ENCODE measurements at regions not wholly inside any gene's neighbourhood (a gene's known extent, or its start where the extent isn't known, plus 50 kb on each side); places are given as distances from the start of the nearest gene placed in this dataset.

DNA sequence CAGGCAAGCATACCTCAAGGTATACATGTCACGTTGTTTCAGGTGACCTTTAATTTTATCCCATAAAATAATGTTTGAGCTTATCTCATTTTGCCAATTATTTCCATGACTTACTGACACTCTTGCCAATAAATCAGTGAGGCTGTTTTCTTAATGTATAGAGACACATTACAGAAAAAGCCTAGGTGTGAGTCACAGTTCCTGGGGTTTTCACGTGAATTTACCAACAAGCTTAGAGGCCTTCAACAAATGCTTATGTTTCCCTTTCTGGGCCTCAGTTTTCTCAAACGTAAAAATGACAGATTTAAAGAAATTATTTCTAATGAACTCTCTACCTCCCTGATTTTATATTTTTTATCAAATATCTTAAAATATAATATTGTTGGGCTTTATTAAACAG is 517.5 kb upstream of the SPHKAP start:
- ChIA-PET CTCF (no interaction called here), POLR2A (no interaction called here)
- DNase-seq (ENCODE audit: low read depth, low spot score) (no peak), FAIRE-seq (no peak)
- H3K9ac ChIP-seq (replicated peaks; ENCODE audit: extremely low read depth, insufficient read depth, low read length) = no peak overlapping the region
- H3K4me1 ChIP-seq (ENCODE audit: control insufficient read depth, extremely low read depth, insufficient read depth, low read length) = no peaks in the 10 kb centered on the region
- H3K27me3 ChIP-seq (ENCODE audit: control insufficient read depth in 2 of 2, insufficient read depth in 2 of 2, low read length in 2 of 2) = no peaks in the 10 kb centered on the region
- dilution Hi-C loops (cut with MboI; ENCODE audit: extremely low pct_ligation_motif_present, low sequenced_read_pairs) = no loop called here
- TF ChIP-seq, protein P1, sequence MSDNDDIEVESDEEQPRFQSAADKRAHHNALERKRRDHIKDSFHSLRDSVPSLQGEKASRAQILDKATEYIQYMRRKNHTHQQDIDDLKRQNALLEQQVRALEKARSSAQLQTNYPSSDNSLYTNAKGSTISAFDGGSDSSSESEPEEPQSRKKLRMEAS (IDR thresholded peaks at IDR 0.05; ENCODE audit: insufficient read depth, insufficient read length) = no peak
- no peak for TF ChIP-seq MYC (IDR thresholded peaks at IDR 0.05; ENCODE audit: low read depth, low read length)
- no peak for TF ChIP-seq POLR2A (IDR thresholded peaks at IDR 0.05; ENCODE audit: low read depth, low read length)
- no peak for TF ChIP-seq FOS (IDR thresholded peaks at IDR 0.05; ENCODE audit: borderline replicate concordance, insufficient read depth, low read length)
- TF ChIP-seq GATA2 (IDR thresholded peaks at IDR 0.05; ENCODE audit: insufficient read depth, insufficient read length, low read depth, low read length) = no peak
- TF ChIP-seq POLR2AphosphoS5 (IDR thresholded peaks at IDR 0.05; ENCODE audit: insufficient read depth, low read depth, low read length) = no peak
- no peak for TF ChIP-seq CTCF (IDR thresholded peaks at IDR 0.05; ENCODE audit: extremely low read depth in 1 of 2, insufficient read depth in 1 of 2, low read depth in 1 of 2, low read length in 2 of 2)
- no peak for TF ChIP-seq JUN (IDR thresholded peaks at IDR 0.05; ENCODE audit: borderline replicate concordance, insufficient read depth, insufficient read length, low read depth)
- TF ChIP-seq EZH2 (IDR thresholded peaks at IDR 0.05; ENCODE audit: borderline replicate concordance, low read depth, low read length, severe bottlenecking) = no peak
- no peaks in the 10 kb centered on the region for H3K36me3 ChIP-seq (ENCODE audit: control insufficient read depth in 2 of 2, extremely low read depth in 1 of 2, insufficient read depth in 2 of 2, low read length in 2 of 2)
- H2AFZ ChIP-seq (ENCODE audit: low read depth, low read length) = no peak overlapping the region
- H3K9me1 ChIP-seq (replicated peaks; ENCODE audit: control insufficient read depth, extremely low read depth, insufficient read depth, low read length) = no peaks in the 10 kb centered on the region
- no peak overlapping the region for H3K4me2 ChIP-seq (ENCODE audit: insufficient read depth, low read length)
- no peak overlapping the region for H3K27ac ChIP-seq (ENCODE audit: insufficient read depth, low read depth, low read length)
- no peak overlapping the region for H3K4me3 ChIP-seq (replicated peaks in 1 of 3; ENCODE audit: insufficient read depth in 1 of 3, low read depth in 1 of 3, low read length in 3 of 3)
- no peaks in the 10 kb centered on the region for H4K20me1 ChIP-seq (replicated peaks; ENCODE audit: control insufficient read depth, extremely low read depth, insufficient read depth, low read length)
- no peaks in the 10 kb centered on the region for H3K79me2 ChIP-seq (ENCODE audit: control insufficient read depth, insufficient read depth, low read length)
- BruUV-seq (replicated peaks) = no TSS peak
- H3K9me3 ChIP-seq (replicated peaks; ENCODE audit: control insufficient read depth, insufficient read depth, low read length) = peaks cover 6% of the 10 kb centered on the region
- intact Hi-C loops (cut with micrococcal nuclease) = no loop called here

Measured in endothelial cell of umbilical vein (primary cell).